DOHH2 (cell line): ENCODE measurements at regions not wholly inside any gene's neighbourhood (a gene's known extent, or its start where the extent isn't known, plus 50 kb on each side); places are given as distances from the start of the nearest gene placed in this dataset.

Experiments used
- EZH2phosphoT487 ChIP-seq: fragments of 200-600 bp; sonication (generic); IDR thresholded peaks from 2 replicates; pipeline ENCODE4 v1.6.1; 2017; ENCODE audit warnings: borderline replicate concordance, mild to moderate bottlenecking, antibody characterized with exemption, low read length, moderate library complexity, mixed read lengths
- TF ChIP-seq, protein P1 (sequence below): fragments of 200-600 bp; sonication (generic); IDR thresholded peaks from one replicate; pipeline ENCODE4 v1.5.1; 2014; ENCODE audit warnings: antibody characterized with exemption, mild to moderate bottlenecking, low read depth, low read length; ENCODE audit not compliant: poor library complexity, severe bottlenecking

DNA sequence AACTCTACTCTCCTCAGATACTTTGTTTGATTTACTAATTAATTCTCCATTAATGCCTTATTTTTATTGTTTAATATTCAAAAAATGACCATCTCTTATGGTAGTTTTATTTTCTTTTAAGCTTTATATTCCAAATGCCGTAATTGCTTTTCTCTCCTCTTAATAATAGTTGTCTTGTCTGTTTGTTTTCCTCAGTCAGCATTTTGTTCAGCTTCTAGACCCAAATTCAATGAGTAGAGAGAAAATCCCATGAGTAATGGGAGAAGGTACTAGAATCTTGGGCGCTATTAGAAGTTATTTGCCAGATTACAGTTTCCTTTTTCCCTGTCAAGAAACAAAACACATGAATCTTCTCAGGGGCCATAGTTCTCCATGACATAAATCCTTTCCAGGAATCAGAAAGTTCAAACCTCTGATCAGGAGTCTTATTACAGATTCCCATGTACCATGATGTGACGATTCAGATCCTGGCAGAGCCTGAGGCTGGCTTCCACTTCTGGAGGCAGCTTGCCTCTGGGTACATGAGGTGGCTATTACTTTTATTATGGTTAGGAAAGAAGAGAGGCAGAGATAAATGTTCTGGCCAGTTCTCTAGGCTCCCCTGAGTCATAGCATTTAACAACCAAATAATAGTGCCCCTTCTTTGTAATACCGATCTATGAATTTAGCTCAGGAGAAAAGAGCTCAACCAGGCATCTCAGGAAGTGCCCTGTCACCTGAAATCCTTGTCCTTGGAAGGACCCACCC lies 485.1 kb upstream of the SETBP1 start:
- TF ChIP-seq, protein P1, sequence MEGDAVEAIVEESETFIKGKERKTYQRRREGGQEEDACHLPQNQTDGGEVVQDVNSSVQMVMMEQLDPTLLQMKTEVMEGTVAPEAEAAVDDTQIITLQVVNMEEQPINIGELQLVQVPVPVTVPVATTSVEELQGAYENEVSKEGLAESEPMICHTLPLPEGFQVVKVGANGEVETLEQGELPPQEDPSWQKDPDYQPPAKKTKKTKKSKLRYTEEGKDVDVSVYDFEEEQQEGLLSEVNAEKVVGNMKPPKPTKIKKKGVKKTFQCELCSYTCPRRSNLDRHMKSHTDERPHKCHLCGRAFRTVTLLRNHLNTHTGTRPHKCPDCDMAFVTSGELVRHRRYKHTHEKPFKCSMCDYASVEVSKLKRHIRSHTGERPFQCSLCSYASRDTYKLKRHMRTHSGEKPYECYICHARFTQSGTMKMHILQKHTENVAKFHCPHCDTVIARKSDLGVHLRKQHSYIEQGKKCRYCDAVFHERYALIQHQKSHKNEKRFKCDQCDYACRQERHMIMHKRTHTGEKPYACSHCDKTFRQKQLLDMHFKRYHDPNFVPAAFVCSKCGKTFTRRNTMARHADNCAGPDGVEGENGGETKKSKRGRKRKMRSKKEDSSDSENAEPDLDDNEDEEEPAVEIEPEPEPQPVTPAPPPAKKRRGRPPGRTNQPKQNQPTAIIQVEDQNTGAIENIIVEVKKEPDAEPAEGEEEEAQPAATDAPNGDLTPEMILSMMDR = no peak
- TF ChIP-seq EZH2phosphoT487 = no peak
